GM23338 (cell line): ENCODE measurements at regions not wholly inside any gene's neighbourhood (a gene's known extent, or its start where the extent isn't known, plus 50 kb on each side); places are given as distances from the start of the nearest gene placed in this dataset.

Experiments
- ATAC-seq: fragments of 200-7000 bp; cut with Tn5 transposase; 3 replicates; pipeline ENCODE4 v1.9.1; 2020
- DNase-seq: peaks from one replicate; pipeline ENCODE4 v3.0.0-alpha.2; 2015; ENCODE audit warnings: low spot score
- H2AFZ ChIP-seq: fragments of 200-600 bp; sonication (generic); 2 replicates; pipeline ENCODE4 v1.8.0; 2016; ENCODE audit warnings: antibody characterized with exemption, mild to moderate bottlenecking, moderate library complexity
- H3F3A ChIP-seq: fragments of 200-600 bp; sonication (generic); replicated peaks from 2 replicates; pipeline ENCODE4 v1.8.0; 2017; ENCODE audit warnings: antibody characterized with exemption, mixed run types, low read depth
- H3K27ac ChIP-seq: fragments of 200-600 bp; sonication (generic); 2 replicates; pipeline ENCODE4 v1.6.1; 2016; ENCODE audit warnings: low read depth
- H3K27me3 ChIP-seq: fragments of 200-600 bp; sonication (generic); 2 replicates; pipeline ENCODE4 v1.8.0; 2016; ENCODE audit warnings: mild to moderate bottlenecking, mixed run types, moderate library complexity; ENCODE audit not compliant: insufficient read depth
- H3K36me3 ChIP-seq: fragments of 200-600 bp; sonication (generic); 2 replicates; pipeline ENCODE4 v1.8.0; 2016; ENCODE audit warnings: mild to moderate bottlenecking; ENCODE audit not compliant: insufficient read depth
- H3K4me1 ChIP-seq: fragments of 200-600 bp; sonication (generic); 2 replicates; pipeline ENCODE4 v1.8.0; 2016; ENCODE audit warnings: mild to moderate bottlenecking, moderate library complexity; ENCODE audit not compliant: insufficient read depth
- H3K4me2 ChIP-seq: fragments of 200-600 bp; sonication (generic); 2 replicates; pipeline ENCODE4 v1.7.1; 2017; ENCODE audit warnings: mixed run types
- H3K4me3 ChIP-seq: fragments of 200-600 bp; sonication (generic); 2 replicates; pipeline ENCODE4 v1.6.1; 2016; ENCODE audit warnings: mixed run types
- H3K79me2 ChIP-seq: fragments of 200-600 bp; sonication (generic); replicated peaks from 2 replicates; pipeline ENCODE4 v1.8.0; 2017; ENCODE audit warnings: mild to moderate bottlenecking; ENCODE audit not compliant: insufficient read depth
- H3K9me2 ChIP-seq: fragments of 200-600 bp; sonication (generic); 2 replicates; pipeline ENCODE4 v1.8.0; 2017; ENCODE audit not compliant: insufficient read depth
- H4K20me1 ChIP-seq: fragments of 200-600 bp; sonication (generic); replicated peaks from 2 replicates; pipeline ENCODE4 v1.8.0; 2017; ENCODE audit warnings: mild to moderate bottlenecking; ENCODE audit not compliant: insufficient read depth
- H3K27ac Mint-ChIP-seq: 2 replicates; pipeline ENCODE4 v1.8.0; 2020; ENCODE audit warnings: inconsistent platforms, mild to moderate bottlenecking, moderate library complexity, mixed read lengths
- H3K27me3 Mint-ChIP-seq: 3 replicates; pipeline ENCODE4 v1.8.0; 2022; ENCODE audit warnings: low read depth, mild to moderate bottlenecking, moderate library complexity, mixed read lengths, inconsistent platforms; ENCODE audit not compliant: insufficient read depth, poor library complexity
- H3K36me3 Mint-ChIP-seq: 3 replicates; pipeline ENCODE4 v1.8.0; 2021; ENCODE audit warnings: low read depth, mild to moderate bottlenecking, inconsistent platforms, moderate library complexity, mixed read lengths
- H3K4me1 Mint-ChIP-seq: 3 replicates; pipeline ENCODE4 v1.8.0; 2020; ENCODE audit warnings: mild to moderate bottlenecking, inconsistent platforms, mixed read lengths
- H3K4me3 Mint-ChIP-seq: 3 replicates; pipeline ENCODE4 v1.8.0; 2021; ENCODE audit warnings: moderate library complexity, mild to moderate bottlenecking, inconsistent platforms, mixed read lengths
- H3K9me3 Mint-ChIP-seq: 3 replicates; pipeline ENCODE4 v1.8.0; 2020; ENCODE audit warnings: moderate library complexity, mild to moderate bottlenecking, inconsistent platforms, mixed read lengths
- CREB1 ChIP-seq: fragments of 250-450 bp; sonication (Bioruptor Pico); IDR thresholded peaks from 2 replicates; pipeline ENCODE4 v1.5.0; 2020; ENCODE audit warnings: low read depth, mild to moderate bottlenecking, moderate library complexity
- EZH2 ChIP-seq: fragments of 200-600 bp; sonication (generic); IDR thresholded peaks from one replicate; pipeline ENCODE4 v1.8.0; 2017; ENCODE audit warnings: antibody characterized with exemption, mild to moderate bottlenecking, low read depth; ENCODE audit not compliant: unreplicated experiment
- EZH2phosphoT487 ChIP-seq: fragments of 200-600 bp; sonication (generic); IDR thresholded peaks from one replicate; pipeline ENCODE4 v1.8.1; 2018; ENCODE audit warnings: antibody characterized with exemption; ENCODE audit not compliant: unreplicated experiment
- JUNB ChIP-seq: IDR thresholded peaks from one replicate; pipeline ENCODE4 v1.6.1; 2016; ENCODE audit warnings: antibody characterized with exemption; ENCODE audit not compliant: unreplicated experiment
- NANOG ChIP-seq: IDR thresholded peaks from 2 replicates; pipeline ENCODE4 v1.6.1; 2016; ENCODE audit warnings: antibody characterized with exemption, borderline replicate concordance
- POLR2AphosphoS5 ChIP-seq: IDR thresholded peaks from 2 replicates; pipeline ENCODE4 v1.6.1; 2016; ENCODE audit warnings: antibody characterized with exemption, low read depth
- STAT1 ChIP-seq: IDR thresholded peaks from one replicate; pipeline ENCODE4 v1.6.1; 2016; ENCODE audit warnings: antibody characterized with exemption; ENCODE audit not compliant: unreplicated experiment
- ZNF114 ChIP-seq: fragments of 250-450 bp; sonication (Bioruptor Pico); IDR thresholded peaks from 2 replicates; pipeline ENCODE4 v1.5.0; 2020; ENCODE audit warnings: mild to moderate bottlenecking, moderate library complexity
- ZNF331 ChIP-seq: fragments of 250-450 bp; sonication (Bioruptor Pico); IDR thresholded peaks from 2 replicates; pipeline ENCODE4 v1.5.0; 2020; ENCODE audit warnings: low read depth, mild to moderate bottlenecking, moderate library complexity
- TF ChIP-seq, protein P1 (sequence below): IDR thresholded peaks from 2 replicates; pipeline ENCODE4 v1.6.1; 2016; ENCODE audit warnings: antibody characterized with exemption
- TF ChIP-seq, protein P2 (sequence below), 2 experiments: fragments of 200-600 bp in 1 of 2; sonication (generic) in 1 of 2; conservative IDR thresholded peaks; 2 replicates each; pipeline versions ENCODE4 v1.5.1 to v1.6.1; 2016 to 2017; ENCODE audit warnings: antibody characterized with exemption in 2 of 2, low read depth in 2 of 2, mild to moderate bottlenecking in 2 of 2, moderate library complexity in 1 of 2
- TF ChIP-seq, protein P3 (sequence below): IDR thresholded peaks from one replicate; pipeline ENCODE4 v1.6.1; 2018; ENCODE audit warnings: antibody characterized with exemption; ENCODE audit not compliant: unreplicated experiment
- TF ChIP-seq, protein P4 (sequence below): fragments of 250-450 bp; sonication (Bioruptor Pico); IDR thresholded peaks from 2 replicates; pipeline ENCODE4 v1.5.0; 2020; ENCODE audit warnings: mild to moderate bottlenecking, moderate library complexity

DNA sequence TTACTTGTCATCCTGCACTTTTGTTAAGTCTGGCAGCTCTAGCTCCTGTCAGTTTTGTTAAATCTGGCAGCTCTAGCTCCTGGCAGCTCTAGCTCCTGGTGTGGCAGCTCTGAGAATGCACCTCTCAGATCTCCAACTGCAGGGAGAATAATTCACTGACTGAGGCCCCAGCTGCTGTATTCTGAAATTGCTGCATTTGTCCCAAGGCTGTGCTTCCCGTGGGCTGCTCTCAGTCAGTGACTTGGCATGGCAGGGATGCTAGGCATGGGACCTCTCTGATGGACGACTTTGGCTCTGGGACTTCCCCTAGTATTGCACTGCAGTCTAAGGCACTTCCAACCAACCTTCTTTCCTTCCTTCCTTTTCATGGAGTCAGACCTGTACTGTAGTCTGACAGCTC is 475.7 kb downstream of the CCDC171 start:
- Mint-ChIP-seq H3K27ac (no peak overlapping the region), H3K4me3 (no peak overlapping the region), H3K9me3 (peaks cover 4% of the 10 kb centered on the region), H3K27me3 (no peaks in the 10 kb centered on the region), H3K36me3 (no peaks in the 10 kb centered on the region), H3K4me1 (peaks cover 14% of the 10 kb centered on the region)
- Histone ChIP-seq H3K9me2 (peaks cover 16% of the 10 kb centered on the region; the same call in 1 of the 2 replicates), H3K27me3 (no peaks in the 10 kb centered on the region), H3K79me2 (no peaks in the 10 kb centered on the region), H4K20me1 (no peaks in the 10 kb centered on the region), H3K4me2 (no peak overlapping the region), H3K4me3 (no peak overlapping the region), H3K27ac (no peak overlapping the region), H3F3A (no peaks in the 10 kb centered on the region), H2AFZ (no peak overlapping the region), H3K36me3 (no peaks in the 10 kb centered on the region; the same call in 1 of the 2 replicates), H3K4me1 (no peaks in the 10 kb centered on the region; the same call in 1 of the 2 replicates)
- no peak for TF ChIP-seq CREB1
- TF ChIP-seq EZH2phosphoT487 = no peak
- no peak for TF ChIP-seq POLR2AphosphoS5
- TF ChIP-seq ZNF331 (CRISPR knock-in tag) = no peak
- TF ChIP-seq ZNF114 = no peak
- TF ChIP-seq, protein P1, sequence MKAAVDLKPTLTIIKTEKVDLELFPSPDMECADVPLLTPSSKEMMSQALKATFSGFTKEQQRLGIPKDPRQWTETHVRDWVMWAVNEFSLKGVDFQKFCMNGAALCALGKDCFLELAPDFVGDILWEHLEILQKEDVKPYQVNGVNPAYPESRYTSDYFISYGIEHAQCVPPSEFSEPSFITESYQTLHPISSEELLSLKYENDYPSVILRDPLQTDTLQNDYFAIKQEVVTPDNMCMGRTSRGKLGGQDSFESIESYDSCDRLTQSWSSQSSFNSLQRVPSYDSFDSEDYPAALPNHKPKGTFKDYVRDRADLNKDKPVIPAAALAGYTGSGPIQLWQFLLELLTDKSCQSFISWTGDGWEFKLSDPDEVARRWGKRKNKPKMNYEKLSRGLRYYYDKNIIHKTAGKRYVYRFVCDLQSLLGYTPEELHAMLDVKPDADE = no peak
- TF ChIP-seq JUNB = no peak
- TF ChIP-seq, protein P2, sequence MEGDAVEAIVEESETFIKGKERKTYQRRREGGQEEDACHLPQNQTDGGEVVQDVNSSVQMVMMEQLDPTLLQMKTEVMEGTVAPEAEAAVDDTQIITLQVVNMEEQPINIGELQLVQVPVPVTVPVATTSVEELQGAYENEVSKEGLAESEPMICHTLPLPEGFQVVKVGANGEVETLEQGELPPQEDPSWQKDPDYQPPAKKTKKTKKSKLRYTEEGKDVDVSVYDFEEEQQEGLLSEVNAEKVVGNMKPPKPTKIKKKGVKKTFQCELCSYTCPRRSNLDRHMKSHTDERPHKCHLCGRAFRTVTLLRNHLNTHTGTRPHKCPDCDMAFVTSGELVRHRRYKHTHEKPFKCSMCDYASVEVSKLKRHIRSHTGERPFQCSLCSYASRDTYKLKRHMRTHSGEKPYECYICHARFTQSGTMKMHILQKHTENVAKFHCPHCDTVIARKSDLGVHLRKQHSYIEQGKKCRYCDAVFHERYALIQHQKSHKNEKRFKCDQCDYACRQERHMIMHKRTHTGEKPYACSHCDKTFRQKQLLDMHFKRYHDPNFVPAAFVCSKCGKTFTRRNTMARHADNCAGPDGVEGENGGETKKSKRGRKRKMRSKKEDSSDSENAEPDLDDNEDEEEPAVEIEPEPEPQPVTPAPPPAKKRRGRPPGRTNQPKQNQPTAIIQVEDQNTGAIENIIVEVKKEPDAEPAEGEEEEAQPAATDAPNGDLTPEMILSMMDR (conservative IDR thresholded peaks at IDR 0.05; ENCODE audit: low read depth in 2 of 2) = no peak
- TF ChIP-seq EZH2 = no peak
- TF ChIP-seq STAT1 = no peak
- TF ChIP-seq, protein P3, sequence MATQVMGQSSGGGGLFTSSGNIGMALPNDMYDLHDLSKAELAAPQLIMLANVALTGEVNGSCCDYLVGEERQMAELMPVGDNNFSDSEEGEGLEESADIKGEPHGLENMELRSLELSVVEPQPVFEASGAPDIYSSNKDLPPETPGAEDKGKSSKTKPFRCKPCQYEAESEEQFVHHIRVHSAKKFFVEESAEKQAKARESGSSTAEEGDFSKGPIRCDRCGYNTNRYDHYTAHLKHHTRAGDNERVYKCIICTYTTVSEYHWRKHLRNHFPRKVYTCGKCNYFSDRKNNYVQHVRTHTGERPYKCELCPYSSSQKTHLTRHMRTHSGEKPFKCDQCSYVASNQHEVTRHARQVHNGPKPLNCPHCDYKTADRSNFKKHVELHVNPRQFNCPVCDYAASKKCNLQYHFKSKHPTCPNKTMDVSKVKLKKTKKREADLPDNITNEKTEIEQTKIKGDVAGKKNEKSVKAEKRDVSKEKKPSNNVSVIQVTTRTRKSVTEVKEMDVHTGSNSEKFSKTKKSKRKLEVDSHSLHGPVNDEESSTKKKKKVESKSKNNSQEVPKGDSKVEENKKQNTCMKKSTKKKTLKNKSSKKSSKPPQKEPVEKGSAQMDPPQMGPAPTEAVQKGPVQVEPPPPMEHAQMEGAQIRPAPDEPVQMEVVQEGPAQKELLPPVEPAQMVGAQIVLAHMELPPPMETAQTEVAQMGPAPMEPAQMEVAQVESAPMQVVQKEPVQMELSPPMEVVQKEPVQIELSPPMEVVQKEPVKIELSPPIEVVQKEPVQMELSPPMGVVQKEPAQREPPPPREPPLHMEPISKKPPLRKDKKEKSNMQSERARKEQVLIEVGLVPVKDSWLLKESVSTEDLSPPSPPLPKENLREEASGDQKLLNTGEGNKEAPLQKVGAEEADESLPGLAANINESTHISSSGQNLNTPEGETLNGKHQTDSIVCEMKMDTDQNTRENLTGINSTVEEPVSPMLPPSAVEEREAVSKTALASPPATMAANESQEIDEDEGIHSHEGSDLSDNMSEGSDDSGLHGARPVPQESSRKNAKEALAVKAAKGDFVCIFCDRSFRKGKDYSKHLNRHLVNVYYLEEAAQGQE = no peak
- no peak for TF ChIP-seq NANOG
- TF ChIP-seq, protein P4, sequence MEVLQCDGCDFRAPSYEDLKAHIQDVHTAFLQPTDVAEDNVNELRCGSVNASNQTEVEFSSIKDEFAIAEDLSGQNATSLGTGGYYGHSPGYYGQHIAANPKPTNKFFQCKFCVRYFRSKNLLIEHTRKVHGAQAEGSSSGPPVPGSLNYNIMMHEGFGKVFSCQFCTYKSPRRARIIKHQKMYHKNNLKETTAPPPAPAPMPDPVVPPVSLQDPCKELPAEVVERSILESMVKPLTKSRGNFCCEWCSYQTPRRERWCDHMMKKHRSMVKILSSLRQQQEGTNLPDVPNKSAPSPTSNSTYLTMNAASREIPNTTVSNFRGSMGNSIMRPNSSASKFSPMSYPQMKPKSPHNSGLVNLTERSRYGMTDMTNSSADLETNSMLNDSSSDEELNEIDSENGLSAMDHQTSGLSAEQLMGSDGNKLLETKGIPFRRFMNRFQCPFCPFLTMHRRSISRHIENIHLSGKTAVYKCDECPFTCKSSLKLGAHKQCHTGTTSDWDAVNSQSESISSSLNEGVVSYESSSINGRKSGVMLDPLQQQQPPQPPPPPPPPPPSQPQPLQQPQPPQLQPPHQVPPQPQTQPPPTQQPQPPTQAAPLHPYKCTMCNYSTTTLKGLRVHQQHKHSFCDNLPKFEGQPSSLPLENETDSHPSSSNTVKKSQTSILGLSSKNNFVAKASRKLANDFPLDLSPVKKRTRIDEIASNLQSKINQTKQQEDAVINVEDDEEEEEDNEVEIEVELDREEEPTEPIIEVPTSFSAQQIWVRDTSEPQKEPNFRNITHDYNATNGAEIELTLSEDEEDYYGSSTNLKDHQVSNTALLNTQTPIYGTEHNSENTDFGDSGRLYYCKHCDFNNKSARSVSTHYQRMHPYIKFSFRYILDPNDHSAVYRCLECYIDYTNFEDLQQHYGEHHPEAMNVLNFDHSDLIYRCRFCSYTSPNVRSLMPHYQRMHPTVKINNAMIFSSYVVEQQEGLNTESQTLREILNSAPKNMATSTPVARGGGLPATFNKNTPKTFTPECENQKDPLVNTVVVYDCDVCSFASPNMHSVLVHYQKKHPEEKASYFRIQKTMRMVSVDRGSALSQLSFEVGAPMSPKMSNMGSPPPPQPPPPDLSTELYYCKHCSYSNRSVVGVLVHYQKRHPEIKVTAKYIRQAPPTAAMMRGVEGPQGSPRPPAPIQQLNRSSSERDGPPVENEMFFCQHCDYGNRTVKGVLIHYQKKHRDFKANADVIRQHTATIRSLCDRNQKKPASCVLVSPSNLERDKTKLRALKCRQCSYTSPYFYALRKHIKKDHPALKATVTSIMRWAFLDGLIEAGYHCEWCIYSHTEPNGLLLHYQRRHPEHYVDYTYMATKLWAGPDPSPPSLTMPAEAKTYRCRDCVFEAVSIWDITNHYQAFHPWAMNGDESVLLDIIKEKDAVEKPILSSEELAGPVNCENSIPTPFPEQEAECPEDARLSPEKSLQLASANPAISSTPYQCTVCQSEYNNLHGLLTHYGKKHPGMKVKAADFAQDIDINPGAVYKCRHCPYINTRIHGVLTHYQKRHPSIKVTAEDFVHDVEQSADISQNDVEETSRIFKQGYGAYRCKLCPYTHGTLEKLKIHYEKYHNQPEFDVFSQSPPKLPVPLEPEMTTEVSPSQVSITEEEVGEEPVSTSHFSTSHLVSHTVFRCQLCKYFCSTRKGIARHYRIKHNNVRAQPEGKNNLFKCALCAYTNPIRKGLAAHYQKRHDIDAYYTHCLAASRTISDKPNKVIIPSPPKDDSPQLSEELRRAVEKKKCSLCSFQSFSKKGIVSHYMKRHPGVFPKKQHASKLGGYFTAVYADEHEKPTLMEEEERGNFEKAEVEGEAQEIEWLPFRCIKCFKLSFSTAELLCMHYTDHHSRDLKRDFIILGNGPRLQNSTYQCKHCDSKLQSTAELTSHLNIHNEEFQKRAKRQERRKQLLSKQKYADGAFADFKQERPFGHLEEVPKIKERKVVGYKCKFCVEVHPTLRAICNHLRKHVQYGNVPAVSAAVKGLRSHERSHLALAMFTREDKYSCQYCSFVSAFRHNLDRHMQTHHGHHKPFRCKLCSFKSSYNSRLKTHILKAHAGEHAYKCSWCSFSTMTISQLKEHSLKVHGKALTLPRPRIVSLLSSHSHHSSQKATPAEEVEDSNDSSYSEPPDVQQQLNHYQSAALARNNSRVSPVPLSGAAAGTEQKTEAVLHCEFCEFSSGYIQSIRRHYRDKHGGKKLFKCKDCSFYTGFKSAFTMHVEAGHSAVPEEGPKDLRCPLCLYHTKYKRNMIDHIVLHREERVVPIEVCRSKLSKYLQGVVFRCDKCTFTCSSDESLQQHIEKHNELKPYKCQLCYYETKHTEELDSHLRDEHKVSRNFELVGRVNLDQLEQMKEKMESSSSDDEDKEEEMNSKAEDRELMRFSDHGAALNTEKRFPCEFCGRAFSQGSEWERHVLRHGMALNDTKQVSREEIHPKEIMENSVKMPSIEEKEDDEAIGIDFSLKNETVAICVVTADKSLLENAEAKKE (CRISPR knock-in tag) = no peak
- DNase-seq (no peak), ATAC-seq (peak; percentile 41; the same call in 2 of the 3 replicates)
